ENCODE measurements at regions not wholly inside any gene's neighbourhood (a gene's known extent, or its start where the extent isn't known, plus 50 kb on each side); places are given as distances from the start of the nearest gene placed in this dataset.

DNA sequence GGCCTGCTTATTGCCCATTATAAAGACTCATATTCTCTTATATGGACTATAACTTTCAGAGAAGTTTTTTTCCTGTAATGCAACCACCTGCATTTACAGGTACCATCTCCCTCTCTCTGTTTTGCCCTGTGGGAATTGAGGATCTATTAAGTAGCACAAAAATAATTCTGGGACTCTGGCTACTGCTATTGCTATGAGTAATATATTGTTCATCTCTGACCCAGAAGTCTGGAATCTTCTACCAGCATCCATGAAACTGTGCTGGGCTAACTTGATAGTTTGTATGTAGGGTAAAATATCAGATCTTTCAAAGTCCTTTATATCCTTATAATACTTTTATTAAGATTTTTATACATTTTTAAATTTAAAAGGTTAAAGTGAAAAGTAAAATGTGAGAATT is 607.2 kb downstream of the EFNA5 start:
- Mint-ChIP-seq H3K4me1 (peaks cover 19 to 25% of the 10 kb centered on the region in 2 experiments), H3K27ac (no peak overlapping the region), H3K9me3 (no peaks in the 10 kb centered on the region), H3K4me3 (no peak overlapping the region), H3K36me3 (ENCODE audit: insufficient read depth in 1 of 3, low read depth in 3 of 3) (no peaks in the 10 kb centered on the region), H3K27me3 (ENCODE audit: low read depth) (no peaks in the 10 kb centered on the region)
- Histone ChIP-seq H3K4me1 (ENCODE audit: insufficient read depth, low read length) (peaks cover 3% of the 10 kb centered on the region; the same call in 1 of the 2 replicates), H2BK15ac (ENCODE audit: low read depth, low read length) (no peak overlapping the region), H3K23me2 (ENCODE audit: insufficient read length, low read depth, low read length, poor library complexity, severe bottlenecking) (no peaks in the 10 kb centered on the region), H3K18ac (ENCODE audit: insufficient read length, low read depth, low read length) (no peak overlapping the region), H2AFZ (ENCODE audit: low read length) (no peak overlapping the region), H3K14ac (ENCODE audit: insufficient read depth, low read length) (no peak overlapping the region), H3K9ac (ENCODE audit: extremely low read depth, insufficient read length, low read length) (no peak overlapping the region), H4K8ac (replicated peaks; ENCODE audit: insufficient read length, low read depth, low read length) (no peak overlapping the region), H3K79me1 (ENCODE audit: insufficient read depth, low read depth, low read length, poor library complexity, severe bottlenecking) (no peaks in the 10 kb centered on the region), H2BK20ac (ENCODE audit: low read depth, low read length, poor library complexity, severe bottlenecking) (no peak overlapping the region), H3K27me3 (ENCODE audit: insufficient read depth, low read length) (no peaks in the 10 kb centered on the region), H3K9me3 (ENCODE audit: control insufficient read depth, low read depth, low read length) (no peaks in the 10 kb centered on the region), H2BK120ac (ENCODE audit: low read depth, low read length, poor library complexity, severe bottlenecking) (no peak overlapping the region), H4K20me1 (ENCODE audit: control insufficient read depth, insufficient read depth, insufficient read length) (no peaks in the 10 kb centered on the region), H2BK5ac (ENCODE audit: insufficient read length, low read length) (no peak overlapping the region), H3T11ph (ENCODE audit: low read length) (no peak overlapping the region), H3K56ac (ENCODE audit: insufficient read length, low read depth, low read length) (no peak overlapping the region), H3K23ac (ENCODE audit: insufficient read length, low read depth, low read length) (no peak overlapping the region), H4K5ac (ENCODE audit: insufficient read length, low read depth, low read length) (no peak overlapping the region), H2BK12ac (ENCODE audit: insufficient read length, low read depth, low read length) (no peak overlapping the region), H4K91ac (ENCODE audit: insufficient read length, low read depth, low read length) (no peak overlapping the region), H3K79me2 (ENCODE audit: insufficient read depth, low read length) (no peaks in the 10 kb centered on the region), H3K27ac (ENCODE audit: insufficient read length, low read depth, low read length) (no peak overlapping the region), H3K4ac (ENCODE audit: low read depth, low read length) (no peak overlapping the region), H3K4me2 (ENCODE audit: insufficient read depth, insufficient read length, low read length) (no peak overlapping the region), H2AK5ac (ENCODE audit: insufficient read length, low read length) (no peak overlapping the region)
- no peak for DNase-seq
- TF ChIP-seq CTCF (conservative IDR thresholded peaks at IDR 0.05), result no peak
